GM21529 (cell line): ENCODE measurements at regions not wholly inside any gene's neighbourhood (a gene's known extent, or its start where the extent isn't known, plus 50 kb on each side); places are given as distances from the start of the nearest gene placed in this dataset.

ENCODE experiments used
- ATAC-seq: cut with Tn5 transposase; IDR thresholded peaks from one replicate; pipeline ENCODE4 v1.9.1; 2021; ENCODE audit not compliant: unreplicated experiment

- no peak for ATAC-seq
These were observed 167.7 kb upstream of the PDE10A start for GRCh38 chr6:165830761-165831160.

- no peak for ATAC-seq
These were observed 166.3 kb upstream of the PDE10A start for GRCh38 chr6:165829376-165829775.

- ATAC-seq, result no peak
These were observed 164.1 kb upstream of the PDE10A start for GRCh38 chr6:165827190-165827518.

- no peak for ATAC-seq
These were observed 163.6 kb upstream of the PDE10A start for GRCh38 chr6:165826487-165827189.

- no peak for ATAC-seq
These were observed 162.3 kb upstream of the PDE10A start for GRCh38 chr6:165825256-165825815.

GRCh38 chr6:165823609-165824326 lies 160.7 kb upstream of the PDE10A start:
- ATAC-seq, result no peak

- no peak for ATAC-seq
These were observed 159.5 kb upstream of the PDE10A start for GRCh38 chr6:165822501-165822900.

GRCh38 chr6:165821754-165822153 lies 158.7 kb upstream of the PDE10A start:
- no peak for ATAC-seq

GRCh38 chr6:165820934-165821333 lies 157.9 kb upstream of the PDE10A start:
- no peak for ATAC-seq

- ATAC-seq, result no peak
These were observed 157.4 kb upstream of the PDE10A start for GRCh38 chr6:165820407-165820806.

GRCh38 chr6:165819394-165819793 lies 156.4 kb upstream of the PDE10A start:
- no peak for ATAC-seq

GRCh38 chr6:165818200-165818599 lies 155.2 kb upstream of the PDE10A start:
- no peak for ATAC-seq

GRCh38 chr6:165817771-165818170 lies 154.7 kb upstream of the PDE10A start:
- no peak for ATAC-seq

GRCh38 chr6:165817148-165817547 lies 154.1 kb upstream of the PDE10A start:
- no peak for ATAC-seq

GRCh38 chr6:165814679-165815078 lies 151.6 kb upstream of the PDE10A start:
- no peak for ATAC-seq

GRCh38 chr6:165811512-165811911 lies 148.5 kb upstream of the PDE10A start:
- ATAC-seq, result no peak

GRCh38 chr6:165808021-165808420 lies 145.0 kb upstream of the PDE10A start:
- ATAC-seq, result no peak

- no peak for ATAC-seq
These were observed 144.4 kb upstream of the PDE10A start for GRCh38 chr6:165807249-165807960.

- ATAC-seq, result no peak
These were observed 143.2 kb upstream of the PDE10A start for GRCh38 chr6:165806126-165806810.

GRCh38 chr6:165805636-165806035 lies 142.6 kb upstream of the PDE10A start:
- no peak for ATAC-seq

- no peak for ATAC-seq
These were observed 142.1 kb upstream of the PDE10A start for GRCh38 chr6:165805067-165805555.
